ENCODE measurements at regions not wholly inside any gene's neighbourhood (a gene's known extent, or its start where the extent isn't known, plus 50 kb on each side); places are given as distances from the start of the nearest gene placed in this dataset.

- no peak for TF ChIP-seq EZH2 (IDR thresholded peaks at IDR 0.05; ENCODE audit: borderline replicate concordance, low read depth, low read length, poor library complexity, severe bottlenecking)
- TF ChIP-seq, protein P1, sequence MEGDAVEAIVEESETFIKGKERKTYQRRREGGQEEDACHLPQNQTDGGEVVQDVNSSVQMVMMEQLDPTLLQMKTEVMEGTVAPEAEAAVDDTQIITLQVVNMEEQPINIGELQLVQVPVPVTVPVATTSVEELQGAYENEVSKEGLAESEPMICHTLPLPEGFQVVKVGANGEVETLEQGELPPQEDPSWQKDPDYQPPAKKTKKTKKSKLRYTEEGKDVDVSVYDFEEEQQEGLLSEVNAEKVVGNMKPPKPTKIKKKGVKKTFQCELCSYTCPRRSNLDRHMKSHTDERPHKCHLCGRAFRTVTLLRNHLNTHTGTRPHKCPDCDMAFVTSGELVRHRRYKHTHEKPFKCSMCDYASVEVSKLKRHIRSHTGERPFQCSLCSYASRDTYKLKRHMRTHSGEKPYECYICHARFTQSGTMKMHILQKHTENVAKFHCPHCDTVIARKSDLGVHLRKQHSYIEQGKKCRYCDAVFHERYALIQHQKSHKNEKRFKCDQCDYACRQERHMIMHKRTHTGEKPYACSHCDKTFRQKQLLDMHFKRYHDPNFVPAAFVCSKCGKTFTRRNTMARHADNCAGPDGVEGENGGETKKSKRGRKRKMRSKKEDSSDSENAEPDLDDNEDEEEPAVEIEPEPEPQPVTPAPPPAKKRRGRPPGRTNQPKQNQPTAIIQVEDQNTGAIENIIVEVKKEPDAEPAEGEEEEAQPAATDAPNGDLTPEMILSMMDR (conservative IDR thresholded peaks at IDR 0.05; ENCODE audit: low read depth, low read length): no peak
These were observed 99.5 kb upstream of the KCNJ18 start for GRCh38 chr17:21592774-21593173.
